Psoas muscle (tissue), 7 donors: ENCODE measurements at regions not wholly inside any gene's neighbourhood (a gene's known extent, or its start where the extent isn't known, plus 50 kb on each side); places are given as distances from the start of the nearest gene placed in this dataset.

Experiments
- ATAC-seq, 4 donors: fragments of 200-7000 bp; cut with Tn5 transposase; one replicate each; pipeline ENCODE4 v1.9.1; 2020; ENCODE audit warnings: moderate library complexity in 3 of 4, mild to moderate bottlenecking in 2 of 4
- DNase-seq, 2 donors: peaks; one replicate each; pipeline ENCODE4 v3.0.0-alpha.2; 2020
- H3K27ac ChIP-seq: fragments of 200-600 bp; one replicate; pipeline ENCODE4 v1.8.0; 2022
- H3K27me3 ChIP-seq, 3 donors: fragments of 200-600 bp in 1 of 3; one replicate each; pipeline versions ENCODE4 v1.6.1 to v1.8.0; 2013 to 2022; ENCODE audit warnings: low read length in 2 of 3, mild to moderate bottlenecking in 2 of 3, moderate library complexity in 1 of 3; ENCODE audit not compliant: insufficient read depth in 3 of 3
- H3K36me3 ChIP-seq, 2 donors: fragments of 200-600 bp in 1 of 2; one replicate each; pipeline versions ENCODE4 v1.6.1 to v1.8.0; 2013 to 2022; ENCODE audit warnings: low read depth in 1 of 2, mild to moderate bottlenecking in 1 of 2, moderate library complexity in 1 of 2; ENCODE audit not compliant: insufficient read depth in 1 of 2
- H3K4me1 ChIP-seq: fragments of 200-600 bp; one replicate; pipeline ENCODE4 v1.8.0; 2022
- H3K4me3 ChIP-seq: fragments of 200-600 bp; one replicate; pipeline ENCODE4 v1.8.0; 2022; ENCODE audit warnings: mild to moderate bottlenecking
- H3K9me3 ChIP-seq: fragments of 200-600 bp; one replicate; pipeline ENCODE4 v1.8.0; 2022
- WGBS, 3 donors: extraction: QIAGEN DNeasy Blood & Tissue Kit; methylation state at CpG; one replicate each; pipeline versions ENCODE4 v1.1.6 to v1.1.7; 2013; 5-methylcytosine and 5-hydroxymethylcytosine counted together
- intact Hi-C, 2 donors: fragments of 100-400 bp; cut with DNase I; formaldehyde crosslinking; loops; one replicate each; pipeline versions ENCODE4 v1.11.0 to v1.14.2; 2022
- TF ChIP-seq, protein P1 (sequence below): fragments of 200-600 bp; IDR thresholded peaks from one replicate; pipeline ENCODE4 v1.8.0; 2022; ENCODE audit warnings: antibody characterized with exemption
- donor health status: healthy with polysubstance abuse.
- donor health status: DM: no; HTN: no; CAD: no; lungs with moderate emphysema.
- donor health status: Bipolar disorder and iron deficiency.
- donor health status: healthy.
- donor health status: DM: yes; HTN: yes; CAD: no.
- donor health status: DM: no; HTN: no; CAD: no.
- donor health status: DM: yes; HTN: yes; CAD: no.

DNA sequence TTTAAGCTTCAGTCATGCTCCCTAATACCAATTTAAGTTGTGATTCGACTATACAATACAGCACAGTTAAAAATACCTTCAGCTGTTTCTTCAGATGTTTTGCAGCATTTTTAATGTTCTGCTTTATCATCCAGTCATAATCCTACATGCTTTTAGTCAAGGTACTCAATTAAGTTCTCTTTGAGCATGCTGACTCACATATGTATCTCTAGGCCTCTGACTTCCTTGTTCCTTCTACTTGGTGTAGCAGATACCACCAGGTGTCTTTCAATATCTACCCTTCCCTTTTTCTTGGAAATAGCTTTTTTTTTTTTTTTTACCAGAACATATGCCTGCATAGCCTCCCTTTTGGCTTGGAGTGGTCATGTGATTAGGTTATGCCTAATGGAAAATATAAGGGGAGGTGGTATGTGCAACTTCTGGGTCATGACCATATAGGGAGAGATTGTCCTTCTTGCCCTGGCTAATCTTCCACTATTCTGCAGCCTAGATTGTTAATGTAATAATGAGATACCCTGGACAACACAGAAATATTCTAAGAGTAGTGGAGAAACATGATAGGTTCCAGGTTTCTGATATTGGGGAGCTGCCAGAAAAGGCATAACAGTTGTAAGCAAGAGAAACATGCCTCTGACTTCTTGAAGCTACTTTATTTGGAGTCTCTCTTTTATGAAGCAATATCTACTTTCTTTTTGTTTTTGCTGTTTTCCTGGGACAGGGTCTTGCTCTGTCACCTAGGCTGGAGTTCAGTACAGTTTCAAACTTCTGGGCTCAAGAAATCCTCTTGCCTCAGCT, 737.2 kb upstream of the SLIT2 start:
- no peak for DNase-seq
- Histone ChIP-seq H3K27me3 (no peaks in the 10 kb centered on the region), H3K27ac (no peak overlapping the region), H3K36me3 (no peaks in the 10 kb centered on the region), H3K4me1 (no peaks in the 10 kb centered on the region), H3K4me3 (no peak overlapping the region), H3K9me3 (no peaks in the 10 kb centered on the region)
- intact Hi-C loops, result no loop called here
- WGBS, 3 donors, result 49 to 73% (median 56%) methylated on average over 1 of the region's 1 CpG
- TF ChIP-seq, protein P1, sequence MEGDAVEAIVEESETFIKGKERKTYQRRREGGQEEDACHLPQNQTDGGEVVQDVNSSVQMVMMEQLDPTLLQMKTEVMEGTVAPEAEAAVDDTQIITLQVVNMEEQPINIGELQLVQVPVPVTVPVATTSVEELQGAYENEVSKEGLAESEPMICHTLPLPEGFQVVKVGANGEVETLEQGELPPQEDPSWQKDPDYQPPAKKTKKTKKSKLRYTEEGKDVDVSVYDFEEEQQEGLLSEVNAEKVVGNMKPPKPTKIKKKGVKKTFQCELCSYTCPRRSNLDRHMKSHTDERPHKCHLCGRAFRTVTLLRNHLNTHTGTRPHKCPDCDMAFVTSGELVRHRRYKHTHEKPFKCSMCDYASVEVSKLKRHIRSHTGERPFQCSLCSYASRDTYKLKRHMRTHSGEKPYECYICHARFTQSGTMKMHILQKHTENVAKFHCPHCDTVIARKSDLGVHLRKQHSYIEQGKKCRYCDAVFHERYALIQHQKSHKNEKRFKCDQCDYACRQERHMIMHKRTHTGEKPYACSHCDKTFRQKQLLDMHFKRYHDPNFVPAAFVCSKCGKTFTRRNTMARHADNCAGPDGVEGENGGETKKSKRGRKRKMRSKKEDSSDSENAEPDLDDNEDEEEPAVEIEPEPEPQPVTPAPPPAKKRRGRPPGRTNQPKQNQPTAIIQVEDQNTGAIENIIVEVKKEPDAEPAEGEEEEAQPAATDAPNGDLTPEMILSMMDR, result no peak
- ATAC-seq, result no peak

DNA sequence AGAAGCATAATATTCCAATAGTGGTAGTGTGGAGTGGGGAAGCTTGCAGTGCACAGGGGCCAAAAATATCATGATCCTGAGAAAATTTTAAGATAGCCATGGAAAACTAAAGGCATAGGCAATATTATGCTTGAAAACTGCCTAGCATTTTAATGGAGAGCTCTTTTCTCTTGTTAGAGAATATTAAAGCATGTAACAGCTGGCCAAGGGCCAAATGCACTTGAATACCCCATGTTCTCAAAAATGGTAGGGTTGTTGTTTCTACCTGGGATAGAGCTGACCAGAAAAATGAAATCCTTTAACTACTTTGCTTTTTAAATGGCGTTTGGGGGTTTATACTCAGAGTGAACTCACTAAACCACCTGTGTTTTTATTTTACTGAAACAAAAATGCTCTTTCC, 739.6 kb upstream of the SLIT2 start:
- H3K27me3 ChIP-seq, result no peaks in the 10 kb centered on the region
- H3K36me3 ChIP-seq, result no peaks in the 10 kb centered on the region
- no peaks in the 10 kb centered on the region for H3K4me1 ChIP-seq
- H3K9me3 ChIP-seq, result no peaks in the 10 kb centered on the region
- intact Hi-C loops, result no loop called here
- TF ChIP-seq, protein P1, result no peak
- H3K27ac ChIP-seq, result no peak overlapping the region
- ATAC-seq, result no peak
- no peak overlapping the region for H3K4me3 ChIP-seq
- no peak for DNase-seq
- WGBS, 3 donors, result 48 to 78% (median 53%) methylated on average over 1 of the region's 1 CpG

DNA sequence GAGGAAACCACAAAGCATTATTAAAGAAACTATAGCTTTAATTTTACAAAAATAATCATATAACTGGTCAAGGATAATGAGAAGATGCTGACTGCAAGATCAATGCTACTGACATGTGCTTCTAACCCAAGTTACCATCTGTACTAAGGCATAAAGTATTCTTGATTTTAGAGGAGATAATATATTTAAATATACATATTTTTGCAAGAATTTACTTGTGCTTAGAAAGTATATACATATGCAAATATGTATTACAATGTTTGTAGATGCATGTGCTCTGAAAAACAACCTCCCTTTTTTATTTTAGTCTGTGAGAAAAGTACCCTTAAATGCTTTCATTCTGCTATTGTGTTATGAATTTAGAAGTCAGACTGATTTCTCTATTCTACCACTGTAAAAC, 740.7 kb upstream of the SLIT2 start:
- Histone ChIP-seq H3K4me1 (no peaks in the 10 kb centered on the region), H3K27me3 (no peaks in the 10 kb centered on the region), H3K27ac (no peak overlapping the region), H3K4me3 (no peak overlapping the region), H3K9me3 (no peaks in the 10 kb centered on the region), H3K36me3 (no peaks in the 10 kb centered on the region)
- TF ChIP-seq, protein P1, result no peak
- no peak for ATAC-seq
- intact Hi-C loops, result no loop called here
- no peak for DNase-seq

DNA sequence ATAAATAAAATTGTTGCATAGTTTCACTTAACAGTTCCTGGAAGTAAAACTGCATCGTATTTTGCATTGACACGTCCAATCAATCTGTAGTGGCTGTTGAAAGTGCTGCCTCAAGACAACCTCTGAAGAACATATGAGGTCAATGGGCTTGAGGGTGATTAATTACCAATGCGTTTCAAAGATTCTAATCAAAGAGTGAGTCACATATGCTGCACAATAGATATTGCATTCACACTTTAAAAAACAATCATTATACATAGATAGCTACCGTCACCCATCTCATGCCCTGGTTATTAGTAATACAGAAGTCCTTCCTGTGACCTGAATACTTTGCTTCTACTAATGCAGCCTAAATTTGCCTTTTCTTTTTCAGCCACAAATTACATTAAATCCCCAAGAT, 743.3 kb upstream of the SLIT2 start:
- ATAC-seq (no peak), DNase-seq (no peak)
- H3K36me3 ChIP-seq, result no peaks in the 10 kb centered on the region
- H3K4me1 ChIP-seq, result no peaks in the 10 kb centered on the region
- H3K4me3 ChIP-seq, result no peak overlapping the region
- no peaks in the 10 kb centered on the region for H3K27me3 ChIP-seq
- TF ChIP-seq, protein P1, result no peak
- no peaks in the 10 kb centered on the region for H3K9me3 ChIP-seq
- WGBS, 3 donors, result 85 to 86% (median 86%) methylated on average over 4 of the region's 4 CpGs
- intact Hi-C loops, result no loop called here
- H3K27ac ChIP-seq, result no peak overlapping the region

DNA sequence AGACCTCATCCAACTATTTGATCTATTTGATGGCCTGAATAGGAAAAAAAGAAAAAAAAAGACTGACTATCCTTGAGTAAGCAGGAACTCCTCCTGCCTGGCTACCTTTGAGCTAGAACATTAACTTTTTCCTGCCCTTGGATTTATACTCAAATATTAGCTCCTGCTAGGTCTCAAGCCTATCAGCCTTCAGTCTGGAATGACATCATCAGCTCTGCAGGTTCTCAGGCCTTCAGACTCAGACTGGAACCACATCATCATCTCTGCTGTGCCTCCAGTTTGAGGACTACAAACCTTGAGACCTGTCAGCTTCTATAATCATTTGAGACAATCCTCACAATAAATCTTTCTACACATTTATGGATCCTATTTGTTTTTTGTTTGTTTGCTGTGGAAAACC, 754.0 kb upstream of the SLIT2 start:
- DNase-seq, result no peak
- intact Hi-C loops, result no loop called here

More for the DNA sequence above, 754.0 kb upstream of the SLIT2 start:
- Histone ChIP-seq H3K9me3 (no peaks in the 10 kb centered on the region), H3K27ac (no peak overlapping the region), H3K4me1 (no peaks in the 10 kb centered on the region), H3K27me3 (no peaks in the 10 kb centered on the region), H3K36me3 (no peaks in the 10 kb centered on the region), H3K4me3 (no peak overlapping the region)
- TF ChIP-seq, protein P1, result no peak
- no peak for ATAC-seq
